Skeletal muscle tissue (tissue), 3 donors: ENCODE measurements at regions not wholly inside any gene's neighbourhood (a gene's known extent, or its start where the extent isn't known, plus 50 kb on each side); places are given as distances from the start of the nearest gene placed in this dataset.

Experiments
- H3K27ac ChIP-seq: one replicate; pipeline ENCODE4 v1.7.0; 2013; ENCODE audit warnings: mild to moderate bottlenecking, low read depth, low read length, inconsistent platforms
- H3K27me3 ChIP-seq, 3 donors: one replicate each; pipeline ENCODE4 v1.7.0; 2013; ENCODE audit warnings: low read length in 3 of 3; ENCODE audit not compliant: control insufficient read depth in 3 of 3, insufficient read depth in 3 of 3
- H3K36me3 ChIP-seq, 3 donors: one replicate each; pipeline ENCODE4 v1.7.0; 2013; ENCODE audit warnings: low read length in 3 of 3; ENCODE audit not compliant: control insufficient read depth in 3 of 3, insufficient read depth in 3 of 3
- H3K4me1 ChIP-seq, 3 donors: one replicate each; pipeline ENCODE4 v1.7.0; 2013; ENCODE audit warnings: low read length in 3 of 3, mild to moderate bottlenecking in 3 of 3; ENCODE audit not compliant: control insufficient read depth in 3 of 3, insufficient read depth in 3 of 3
- H3K4me3 ChIP-seq, 3 donors: one replicate each; pipeline ENCODE4 v1.7.0; 2013; ENCODE audit warnings: low read length in 3 of 3
- H3K9ac ChIP-seq, 3 donors: one replicate each; pipeline ENCODE4 v1.7.0; 2013; ENCODE audit warnings: low read length in 3 of 3, mild to moderate bottlenecking in 3 of 3, moderate library complexity in 2 of 3, low read depth in 1 of 3
- H3K9me3 ChIP-seq, 3 donors: one replicate each; pipeline ENCODE4 v1.7.0; 2013; ENCODE audit warnings: low read length in 3 of 3; ENCODE audit not compliant: control insufficient read depth in 3 of 3
- donor health status: Osteomylitis.

- Histone ChIP-seq H3K4me3 (no peak overlapping the region), H3K9ac (no peak overlapping the region), H3K9me3 (no peaks in the 10 kb centered on the region), H3K27me3 (no peaks in the 10 kb centered on the region), H3K36me3 (no peaks in the 10 kb centered on the region), H3K27ac (no peak overlapping the region), H3K4me1 (no peaks in the 10 kb centered on the region)
These were observed 52.2 kb upstream of the PRL start for GRCh38 chr6:22349051-22349450.

- H3K9me3 ChIP-seq = no peaks in the 10 kb centered on the region
- no peak overlapping the region for H3K4me3 ChIP-seq
- H3K36me3 ChIP-seq = no peaks in the 10 kb centered on the region
- H3K9ac ChIP-seq = no peak overlapping the region
- no peak overlapping the region for H3K27ac ChIP-seq
- H3K4me1 ChIP-seq = no peaks in the 10 kb centered on the region
- no peaks in the 10 kb centered on the region for H3K27me3 ChIP-seq
These were observed 52.7 kb upstream of the PRL start for GRCh38 chr6:22349528-22349927.

- H3K4me1 ChIP-seq = no peaks in the 10 kb centered on the region
- H3K9me3 ChIP-seq = no peaks in the 10 kb centered on the region
- H3K27me3 ChIP-seq = no peaks in the 10 kb centered on the region
- H3K27ac ChIP-seq = no peak overlapping the region
- no peak overlapping the region for H3K4me3 ChIP-seq
- no peak overlapping the region for H3K9ac ChIP-seq
- H3K36me3 ChIP-seq = no peaks in the 10 kb centered on the region
These were observed 53.3 kb upstream of the PRL start for GRCh38 chr6:22350109-22350508.

DNA sequence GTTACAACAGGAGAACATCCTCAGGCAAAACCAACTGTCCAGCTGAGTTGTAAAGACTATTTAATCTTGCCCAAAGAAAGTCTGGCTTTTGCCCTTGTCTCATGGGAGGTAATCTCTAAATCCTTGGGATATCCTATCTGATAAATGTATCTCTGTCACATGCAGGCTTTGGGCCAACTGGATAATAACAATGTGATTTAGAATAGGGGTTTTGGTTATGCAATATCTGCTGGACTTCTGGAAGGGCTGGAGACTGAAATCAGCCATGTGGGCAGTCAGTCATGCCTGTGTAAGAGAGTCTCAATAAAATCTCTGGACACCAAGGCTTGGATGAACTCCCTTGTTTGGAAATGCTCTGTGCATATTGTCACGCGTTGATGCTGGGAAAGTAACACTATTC lies 56.3 kb upstream of the PRL start:
- H3K27me3 ChIP-seq = no peaks in the 10 kb centered on the region

DNA sequence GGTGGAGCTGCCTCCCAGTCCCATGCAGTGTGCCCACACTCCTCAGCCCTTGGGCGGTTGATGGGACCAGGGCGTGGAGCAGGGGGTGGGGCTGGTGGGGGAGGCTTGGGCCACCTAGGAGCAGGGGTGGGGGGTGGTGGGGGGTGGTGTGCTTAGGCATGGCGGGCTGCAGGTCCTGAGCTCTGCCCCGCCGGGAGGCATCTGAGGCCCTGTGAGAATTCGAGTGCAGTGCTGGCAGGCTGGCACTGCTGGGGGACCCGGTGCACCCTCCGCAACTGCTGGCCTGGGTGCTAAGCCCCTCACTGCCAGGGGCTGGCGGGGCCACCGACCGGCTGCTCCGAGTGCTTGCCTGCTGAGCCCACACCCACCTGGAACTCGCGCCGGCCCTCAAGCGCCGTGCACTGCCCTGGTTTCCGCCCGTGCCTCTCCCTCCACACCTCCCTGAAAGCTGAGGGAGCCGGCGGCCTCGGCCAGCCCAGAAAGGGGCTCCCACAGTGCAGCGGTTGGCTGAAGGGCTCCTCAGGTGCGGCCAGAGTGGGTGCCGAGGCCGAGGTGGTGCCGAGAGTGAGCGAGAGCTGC lies 59.6 kb upstream of the PRL start:
- Histone ChIP-seq H3K27me3 (no peaks in the 10 kb centered on the region), H3K27ac (no peak overlapping the region), H3K4me3 (no peak overlapping the region), H3K9me3 (peaks cover 0 to under 1% (median 0%) of the 10 kb centered on the region in 3 donors), H3K9ac (no peak overlapping the region), H3K36me3 (no peaks in the 10 kb centered on the region), H3K4me1 (no peaks in the 10 kb centered on the region)

More for the DNA sequence above, 56.3 kb upstream of the PRL start:
- Histone ChIP-seq H3K9me3 (no peaks in the 10 kb centered on the region), H3K9ac (no peak overlapping the region), H3K27ac (no peak overlapping the region), H3K36me3 (no peaks in the 10 kb centered on the region), H3K4me1 (no peaks in the 10 kb centered on the region), H3K4me3 (no peak overlapping the region)

- Histone ChIP-seq H3K27ac (no peak overlapping the region), H3K27me3 (no peaks in the 10 kb centered on the region), H3K9me3 (peaks cover 0 to 2% (median 0%) of the 10 kb centered on the region in 3 donors), H3K36me3 (no peaks in the 10 kb centered on the region), H3K4me1 (no peaks in the 10 kb centered on the region), H3K4me3 (no peak overlapping the region), H3K9ac (no peak overlapping the region)
These were observed 60.9 kb upstream of the PRL start for GRCh38 chr6:22357724-22358189.

GRCh38 chr6:22361576-22361975 lies 64.7 kb upstream of the PRL start:
- H3K4me1 ChIP-seq = peaks cover 0 to 5% (median 0%) of the 10 kb centered on the region in 3 donors

GRCh38 chr6:22362361-22362760 lies 65.5 kb upstream of the PRL start:
- peaks cover 0 to 5% (median 0%) of the 10 kb centered on the region in 3 donors for H3K4me1 ChIP-seq

More at GRCh38 chr6:22361576-22361975, 64.7 kb upstream of the PRL start:
- no peak overlapping the region for H3K27ac ChIP-seq
- no peak overlapping the region for H3K9ac ChIP-seq
- H3K4me3 ChIP-seq = no peak overlapping the region
- H3K36me3 ChIP-seq = no peaks in the 10 kb centered on the region
- no peaks in the 10 kb centered on the region for H3K27me3 ChIP-seq
- peaks cover 0 to 2% (median 2%) of the 10 kb centered on the region in 3 donors for H3K9me3 ChIP-seq

GRCh38 chr6:22363166-22363713 lies 66.4 kb upstream of the PRL start:
- Histone ChIP-seq H3K4me1 (peaks cover 0 to 5% (median 0%) of the 10 kb centered on the region in 3 donors), H3K27me3 (no peaks in the 10 kb centered on the region), H3K9ac (no peak overlapping the region), H3K36me3 (no peaks in the 10 kb centered on the region), H3K4me3 (no peak overlapping the region), H3K9me3 (peaks cover 0 to 2% (median 2%) of the 10 kb centered on the region in 3 donors), H3K27ac (no peak overlapping the region)

More at GRCh38 chr6:22362361-22362760, 65.5 kb upstream of the PRL start:
- H3K9ac ChIP-seq = no peak overlapping the region
- H3K9me3 ChIP-seq = peaks cover 0 to 2% (median 2%) of the 10 kb centered on the region in 3 donors
- H3K4me3 ChIP-seq = no peak overlapping the region
- H3K27ac ChIP-seq = no peak overlapping the region
- H3K27me3 ChIP-seq = no peaks in the 10 kb centered on the region
- H3K36me3 ChIP-seq = no peaks in the 10 kb centered on the region

DNA sequence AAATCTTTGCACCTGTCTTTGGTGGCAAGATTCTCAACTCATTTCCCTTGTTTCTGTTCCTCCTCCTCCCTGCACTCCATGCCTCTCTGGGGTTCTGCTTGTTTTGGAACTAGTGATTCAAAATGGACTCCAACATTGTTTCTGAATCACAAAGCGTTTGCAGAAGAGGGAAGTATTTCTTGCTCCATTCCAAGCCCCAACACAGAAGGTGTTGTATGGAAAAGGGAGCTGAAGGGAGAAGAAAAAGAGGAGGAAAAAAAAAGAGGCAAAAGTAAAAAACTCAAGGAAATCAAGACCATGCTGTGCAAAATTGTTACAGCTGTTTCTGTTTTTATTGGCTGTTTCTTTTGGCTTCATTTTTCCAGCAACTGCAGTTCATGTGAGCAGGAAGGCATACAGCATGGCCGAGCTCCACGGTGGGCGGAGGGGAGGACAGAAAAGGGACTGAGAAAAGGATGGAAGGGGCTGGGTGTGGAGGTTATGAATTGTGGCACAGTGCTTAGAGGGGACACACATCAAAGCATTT lies 66.9 kb upstream of the PRL start:
- Histone ChIP-seq H3K27ac (no peak overlapping the region), H3K9me3 (peaks cover 0 to 2% (median 2%) of the 10 kb centered on the region in 3 donors), H3K4me1 (peaks cover 0 to 5% (median 0%) of the 10 kb centered on the region in 3 donors), H3K27me3 (no peaks in the 10 kb centered on the region), H3K4me3 (no peak overlapping the region), H3K36me3 (no peaks in the 10 kb centered on the region), H3K9ac (no peak overlapping the region)
